PC-3 (cell line): ENCODE measurements at regions not wholly inside any gene's neighbourhood (a gene's known extent, or its start where the extent isn't known, plus 50 kb on each side); places are given as distances from the start of the nearest gene placed in this dataset.

Source experiments
- EZH2 ChIP-seq: fragments of 300-600 bp; sonication (generic); IDR thresholded peaks from one replicate; pipeline ENCODE4 v1.6.1; 2017; ENCODE audit warnings: antibody characterized with exemption, mild to moderate bottlenecking, low read length; ENCODE audit not compliant: unreplicated experiment
- EZH2phosphoT487 ChIP-seq: fragments of 300-600 bp; sonication (generic); IDR thresholded peaks from 2 replicates; pipeline ENCODE4 v1.6.1; 2018; ENCODE audit warnings: mild to moderate bottlenecking, antibody characterized with exemption, low read length, borderline replicate concordance
- TF ChIP-seq, protein P1 (sequence below): fragments of 300-600 bp; sonication (generic); conservative IDR thresholded peaks from 2 replicates; pipeline ENCODE4 v1.5.1; 2017; ENCODE audit warnings: antibody characterized with exemption, low read depth, mild to moderate bottlenecking, low read length

DNA sequence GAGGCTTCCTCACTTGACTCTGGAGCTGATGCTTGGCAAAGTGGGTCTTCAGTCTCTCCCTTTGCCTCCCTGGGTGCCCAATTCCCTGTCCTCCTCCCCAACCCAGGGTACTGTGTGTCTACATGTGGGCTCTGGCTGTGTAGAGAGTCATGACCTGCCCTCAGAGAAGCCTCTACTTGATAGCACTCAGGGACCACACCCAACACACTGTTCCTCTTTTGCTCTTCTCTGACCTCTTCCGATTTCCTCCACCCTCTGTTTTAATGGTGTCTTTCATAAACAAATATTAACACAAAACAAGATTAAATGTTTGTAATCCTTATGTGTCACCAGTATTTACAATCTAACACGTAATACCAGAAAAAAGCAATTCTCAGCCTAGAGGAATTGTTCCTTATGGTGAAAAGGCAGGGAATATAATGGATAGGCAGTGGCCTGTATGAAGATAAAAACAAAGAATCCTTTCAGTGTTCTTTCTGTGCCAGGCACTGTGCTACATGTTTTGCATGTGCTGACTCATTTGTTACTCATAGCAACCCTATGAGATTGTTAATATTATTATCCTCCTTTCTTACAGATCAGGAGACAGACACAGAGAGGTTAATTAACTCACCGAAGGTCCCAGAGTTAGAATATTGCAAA is 58.2 kb downstream of the HSD3B1 start:
- TF ChIP-seq, protein P1, sequence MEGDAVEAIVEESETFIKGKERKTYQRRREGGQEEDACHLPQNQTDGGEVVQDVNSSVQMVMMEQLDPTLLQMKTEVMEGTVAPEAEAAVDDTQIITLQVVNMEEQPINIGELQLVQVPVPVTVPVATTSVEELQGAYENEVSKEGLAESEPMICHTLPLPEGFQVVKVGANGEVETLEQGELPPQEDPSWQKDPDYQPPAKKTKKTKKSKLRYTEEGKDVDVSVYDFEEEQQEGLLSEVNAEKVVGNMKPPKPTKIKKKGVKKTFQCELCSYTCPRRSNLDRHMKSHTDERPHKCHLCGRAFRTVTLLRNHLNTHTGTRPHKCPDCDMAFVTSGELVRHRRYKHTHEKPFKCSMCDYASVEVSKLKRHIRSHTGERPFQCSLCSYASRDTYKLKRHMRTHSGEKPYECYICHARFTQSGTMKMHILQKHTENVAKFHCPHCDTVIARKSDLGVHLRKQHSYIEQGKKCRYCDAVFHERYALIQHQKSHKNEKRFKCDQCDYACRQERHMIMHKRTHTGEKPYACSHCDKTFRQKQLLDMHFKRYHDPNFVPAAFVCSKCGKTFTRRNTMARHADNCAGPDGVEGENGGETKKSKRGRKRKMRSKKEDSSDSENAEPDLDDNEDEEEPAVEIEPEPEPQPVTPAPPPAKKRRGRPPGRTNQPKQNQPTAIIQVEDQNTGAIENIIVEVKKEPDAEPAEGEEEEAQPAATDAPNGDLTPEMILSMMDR, result no peak
- no peak for TF ChIP-seq EZH2
- TF ChIP-seq EZH2phosphoT487, result no peak
